ENCODE measurements at regions not wholly inside any gene's neighbourhood (a gene's known extent, or its start where the extent isn't known, plus 50 kb on each side); places are given as distances from the start of the nearest gene placed in this dataset.

DNA sequence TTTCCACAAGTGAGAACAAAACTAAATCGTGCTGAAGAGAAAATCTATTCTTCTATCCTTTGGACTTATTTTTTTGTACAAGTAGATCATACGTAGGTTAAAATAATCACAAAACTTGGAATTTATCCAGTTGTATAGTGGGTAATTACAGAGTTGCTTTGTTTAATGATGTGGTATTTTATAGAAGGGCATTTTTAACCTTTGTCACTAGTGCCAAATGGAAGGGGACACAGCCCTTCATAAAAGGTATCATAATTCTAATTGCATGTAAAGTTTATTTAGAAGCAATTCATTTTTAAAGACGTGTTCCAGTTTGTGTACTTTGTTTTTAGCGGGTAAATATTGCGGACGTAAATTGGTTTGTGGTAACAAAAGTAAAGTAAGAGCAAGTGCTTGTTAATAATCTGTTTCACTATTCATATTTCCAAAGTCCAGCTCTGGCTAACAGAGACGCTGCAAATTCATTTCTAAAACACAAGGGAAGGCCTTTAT, 99.5 kb downstream of the ERCC5 start:
- FAIRE-seq (no peak), ATAC-seq (no peak), DNase-seq (ENCODE audit: low read depth in 1 of 2, low spot score in 1 of 2) (no peak)
- Histone ChIP-seq H3K27ac (no peak overlapping the region), H3K9me3 (no peaks in the 10 kb centered on the region), H3K4me1 (no peaks in the 10 kb centered on the region), H3K4me2 (no peak overlapping the region), H3K4me3 (no peak overlapping the region)
- TF ChIP-seq HOXB13 (CRISPR knock-in tag; IDR thresholded peaks at IDR 0.05; ENCODE audit: low read depth) (no peak), CHD2 (IDR thresholded peaks at IDR 0.05; ENCODE audit: low read length, partially characterized antibody) (no peak), CEBPB (IDR thresholded peaks at IDR 0.05) (no peak), EHMT2 (IDR thresholded peaks at IDR 0.05; ENCODE audit: low read depth) (no peak), CBX8 (IDR thresholded peaks at IDR 0.05) (no peak), GATA3 (IDR thresholded peaks at IDR 0.05; ENCODE audit: borderline replicate concordance) (no peak)
- WGBS (ENCODE audit: missing lambda C conversion rate), result 2% methylated on average over 7 of the region's 7 CpGs
- CTCF ChIA-PET, result no interaction called here
- POLR2A ChIA-PET, result no interaction called here

DNA sequence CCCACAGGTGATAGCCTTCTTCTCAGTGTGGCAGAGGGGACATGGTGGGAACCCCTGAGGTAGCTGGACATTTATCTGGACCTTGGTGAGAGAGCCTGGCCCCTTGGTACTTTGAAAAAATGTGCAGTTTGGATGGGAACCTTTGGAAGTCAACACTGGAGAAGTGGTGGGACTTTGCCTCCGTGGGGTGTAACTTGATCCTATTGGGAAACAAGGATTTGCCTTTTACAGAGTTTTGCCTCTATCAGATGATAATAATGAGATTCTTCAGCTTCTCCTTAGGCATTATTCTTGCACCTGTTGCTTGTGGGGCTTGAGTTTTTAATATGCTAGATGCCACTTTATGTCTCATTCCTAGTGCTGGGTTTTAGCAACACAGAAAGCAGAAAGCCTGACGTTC, 99.0 kb downstream of the ERCC5 start:
- ChIA-PET POLR2A (no interaction called here), CTCF (interaction anchor here (0.6 kb wide), 1 partner anchor 761 kb away, joined by 3 read pairs; no protein-coding TSS in a partner anchor)
- Histone ChIP-seq H3K4me3 (no peak overlapping the region), H3K4me1 (no peaks in the 10 kb centered on the region), H3K4me2 (no peak overlapping the region), H3K27ac (no peak overlapping the region), H3K9me3 (no peaks in the 10 kb centered on the region)
- DNase-seq (ENCODE audit: low read depth in 1 of 2, low spot score in 1 of 2), result no peak
- TF ChIP-seq FOXS1 (CRISPR knock-in tag; IDR thresholded peaks at IDR 0.05) (no peak), POLR2AphosphoS2 (conservative IDR thresholded peaks at IDR 0.05; ENCODE audit: low read length) (no peak), FOSB (CRISPR knock-in tag; IDR thresholded peaks at IDR 0.05) (no peak), NPAS2 (CRISPR knock-in tag; IDR thresholded peaks at IDR 0.05; ENCODE audit: borderline replicate concordance) (no peak), CHD2 (IDR thresholded peaks at IDR 0.05; ENCODE audit: low read length, partially characterized antibody) (no peak), ZNF302 (CRISPR knock-in tag; IDR thresholded peaks at IDR 0.05) (no peak)
- TF ChIP-seq, protein P1, sequence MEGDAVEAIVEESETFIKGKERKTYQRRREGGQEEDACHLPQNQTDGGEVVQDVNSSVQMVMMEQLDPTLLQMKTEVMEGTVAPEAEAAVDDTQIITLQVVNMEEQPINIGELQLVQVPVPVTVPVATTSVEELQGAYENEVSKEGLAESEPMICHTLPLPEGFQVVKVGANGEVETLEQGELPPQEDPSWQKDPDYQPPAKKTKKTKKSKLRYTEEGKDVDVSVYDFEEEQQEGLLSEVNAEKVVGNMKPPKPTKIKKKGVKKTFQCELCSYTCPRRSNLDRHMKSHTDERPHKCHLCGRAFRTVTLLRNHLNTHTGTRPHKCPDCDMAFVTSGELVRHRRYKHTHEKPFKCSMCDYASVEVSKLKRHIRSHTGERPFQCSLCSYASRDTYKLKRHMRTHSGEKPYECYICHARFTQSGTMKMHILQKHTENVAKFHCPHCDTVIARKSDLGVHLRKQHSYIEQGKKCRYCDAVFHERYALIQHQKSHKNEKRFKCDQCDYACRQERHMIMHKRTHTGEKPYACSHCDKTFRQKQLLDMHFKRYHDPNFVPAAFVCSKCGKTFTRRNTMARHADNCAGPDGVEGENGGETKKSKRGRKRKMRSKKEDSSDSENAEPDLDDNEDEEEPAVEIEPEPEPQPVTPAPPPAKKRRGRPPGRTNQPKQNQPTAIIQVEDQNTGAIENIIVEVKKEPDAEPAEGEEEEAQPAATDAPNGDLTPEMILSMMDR (IDR thresholded peaks at IDR 0.05), result no peak
- TF ChIP-seq, protein P2, sequence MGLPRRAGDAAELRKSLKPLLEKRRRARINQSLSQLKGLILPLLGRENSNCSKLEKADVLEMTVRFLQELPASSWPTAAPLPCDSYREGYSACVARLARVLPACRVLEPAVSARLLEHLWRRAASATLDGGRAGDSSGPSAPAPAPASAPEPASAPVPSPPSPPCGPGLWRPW (IDR thresholded peaks at IDR 0.05), result no peak
- FAIRE-seq, result no peak
- 0% methylated on average over 2 of the region's 2 CpGs for WGBS (ENCODE audit: missing lambda C conversion rate)
- no peak for ATAC-seq

DNA sequence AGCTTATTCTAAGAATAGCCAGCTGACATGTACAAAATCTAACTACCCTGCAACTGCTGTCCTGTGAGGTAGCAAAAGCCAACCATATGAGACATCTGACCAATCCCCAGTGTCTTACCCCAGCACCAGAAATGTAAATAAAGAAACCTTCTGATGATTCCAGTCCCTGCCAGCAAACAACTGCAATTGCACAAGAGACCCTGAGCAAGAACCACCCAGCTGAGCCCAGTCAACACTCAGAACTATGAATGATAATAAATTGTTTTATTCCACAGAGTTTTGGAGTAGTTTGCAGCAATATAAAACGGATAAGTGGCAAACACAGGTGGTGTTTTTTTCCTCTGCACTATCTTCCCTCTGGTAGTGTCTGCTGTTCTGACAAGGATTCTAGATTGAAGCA, 94.9 kb downstream of the ERCC5 start:
- ATAC-seq (no peak), FAIRE-seq (no peak), DNase-seq (ENCODE audit: low read depth in 1 of 2, low spot score in 1 of 2) (no peak)
- 0% methylated on average over 1 of the region's 1 CpG for WGBS (ENCODE audit: missing lambda C conversion rate)
- Histone ChIP-seq H3K9me3 (no peaks in the 10 kb centered on the region), H3K4me1 (no peaks in the 10 kb centered on the region), H3K27ac (no peak overlapping the region), H3K4me2 (no peak overlapping the region), H3K4me3 (no peak overlapping the region)
- ChIA-PET CTCF (no interaction called here), POLR2A (no interaction called here)
- TF ChIP-seq HEYL (CRISPR knock-in tag; IDR thresholded peaks at IDR 0.05), result no peak
- no peak for TF ChIP-seq JUNB (IDR thresholded peaks at IDR 0.05)
- TF ChIP-seq NFE2L2 (conservative IDR thresholded peaks at IDR 0.05; ENCODE audit: low read length), result no peak
- TF ChIP-seq, protein P2 (IDR thresholded peaks at IDR 0.05), result no peak
- TF ChIP-seq ZNF302 (CRISPR knock-in tag; IDR thresholded peaks at IDR 0.05), result no peak
- no peak for TF ChIP-seq CBX8 (IDR thresholded peaks at IDR 0.05)
- no peak for TF ChIP-seq TP53 (CRISPR knock-in tag; IDR thresholded peaks at IDR 0.05)
- no peak for TF ChIP-seq ZFP36 (IDR thresholded peaks at IDR 0.05; ENCODE audit: borderline replicate concordance, partially characterized antibody)
- TF ChIP-seq SMC3 (IDR thresholded peaks at IDR 0.05), result no peak
- no peak for TF ChIP-seq KDM5A (IDR thresholded peaks at IDR 0.05)
- TF ChIP-seq GATA3 (IDR thresholded peaks at IDR 0.05; ENCODE audit: borderline replicate concordance), result no peak
- no peak for TF ChIP-seq ZC3H11A (IDR thresholded peaks at IDR 0.05)
- no peak for TF ChIP-seq CHD2 (IDR thresholded peaks at IDR 0.05; ENCODE audit: low read length, partially characterized antibody)
- no peak for TF ChIP-seq HDAC2 (IDR thresholded peaks at IDR 0.05)
- TF ChIP-seq FOSB (CRISPR knock-in tag; IDR thresholded peaks at IDR 0.05), result no peak
- no peak for TF ChIP-seq MYC (IDR thresholded peaks at IDR 0.05; ENCODE audit: borderline replicate concordance, low read length)
